ENCODE measurements at regions not wholly inside any gene's neighbourhood (a gene's known extent, or its start where the extent isn't known, plus 50 kb on each side); places are given as distances from the start of the nearest gene placed in this dataset.

DNA sequence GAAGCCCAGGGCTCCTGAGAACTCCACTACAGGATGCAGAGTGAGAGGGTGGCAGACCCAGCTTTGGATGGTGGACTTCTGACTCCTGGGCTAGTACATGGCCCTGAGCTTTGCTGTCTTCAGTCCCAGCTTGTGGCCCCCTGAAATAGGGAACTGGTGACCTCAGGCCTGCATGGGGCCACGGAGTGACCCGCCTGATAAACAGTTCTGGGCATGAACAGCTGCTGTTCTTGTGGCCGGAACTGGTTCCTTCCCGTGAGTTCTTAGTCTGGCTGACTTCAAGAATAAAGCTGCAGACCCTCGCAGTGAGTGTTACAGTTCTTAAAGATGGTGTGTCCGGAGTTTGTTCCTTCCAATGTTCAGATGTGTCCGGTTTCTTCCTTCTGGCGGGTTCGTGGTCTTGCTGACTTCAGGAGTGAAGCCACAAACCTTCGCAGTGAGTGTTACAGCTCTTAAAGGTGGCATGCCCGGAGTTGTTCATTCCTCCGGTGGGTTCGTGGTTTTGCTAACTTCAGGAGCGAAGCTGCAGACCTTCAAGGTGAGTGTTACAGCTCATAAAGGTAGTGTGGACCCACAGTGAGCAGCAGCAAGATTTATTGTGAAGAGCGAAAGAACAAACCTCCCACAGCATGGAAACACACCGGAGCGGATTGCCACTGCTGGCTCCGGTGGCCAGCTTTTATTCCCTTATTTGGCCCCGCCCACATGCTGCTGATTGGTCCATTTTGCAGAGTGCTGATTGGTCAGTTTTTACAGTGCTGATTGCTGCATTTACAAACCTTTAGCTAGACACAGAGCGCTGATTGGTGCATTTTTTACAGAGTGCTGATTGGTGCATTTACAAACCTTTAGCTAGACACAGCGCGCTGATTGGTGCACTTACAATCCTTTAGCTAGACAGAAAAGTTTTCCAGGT lies 268.0 kb downstream of the ZEB1 start:
- TF ChIP-seq, protein P1, sequence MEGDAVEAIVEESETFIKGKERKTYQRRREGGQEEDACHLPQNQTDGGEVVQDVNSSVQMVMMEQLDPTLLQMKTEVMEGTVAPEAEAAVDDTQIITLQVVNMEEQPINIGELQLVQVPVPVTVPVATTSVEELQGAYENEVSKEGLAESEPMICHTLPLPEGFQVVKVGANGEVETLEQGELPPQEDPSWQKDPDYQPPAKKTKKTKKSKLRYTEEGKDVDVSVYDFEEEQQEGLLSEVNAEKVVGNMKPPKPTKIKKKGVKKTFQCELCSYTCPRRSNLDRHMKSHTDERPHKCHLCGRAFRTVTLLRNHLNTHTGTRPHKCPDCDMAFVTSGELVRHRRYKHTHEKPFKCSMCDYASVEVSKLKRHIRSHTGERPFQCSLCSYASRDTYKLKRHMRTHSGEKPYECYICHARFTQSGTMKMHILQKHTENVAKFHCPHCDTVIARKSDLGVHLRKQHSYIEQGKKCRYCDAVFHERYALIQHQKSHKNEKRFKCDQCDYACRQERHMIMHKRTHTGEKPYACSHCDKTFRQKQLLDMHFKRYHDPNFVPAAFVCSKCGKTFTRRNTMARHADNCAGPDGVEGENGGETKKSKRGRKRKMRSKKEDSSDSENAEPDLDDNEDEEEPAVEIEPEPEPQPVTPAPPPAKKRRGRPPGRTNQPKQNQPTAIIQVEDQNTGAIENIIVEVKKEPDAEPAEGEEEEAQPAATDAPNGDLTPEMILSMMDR (IDR thresholded peaks at IDR 0.05) = no peak
- no peak for TF ChIP-seq EP300 (IDR thresholded peaks at IDR 0.05)
- TF ChIP-seq POLR2AphosphoS5 (IDR thresholded peaks at IDR 0.05) = no peak

Data from esophagus muscularis mucosa (tissue), 4 donors.